ENCODE measurements at regions not wholly inside any gene's neighbourhood (a gene's known extent, or its start where the extent isn't known, plus 50 kb on each side); places are given as distances from the start of the nearest gene placed in this dataset.

GRCh38 chr3:127123533-127123932 is 69.4 kb upstream of the PRR23E start:
- Mint-ChIP-seq H3K36me3 (no peaks in the 10 kb centered on the region), H3K27me3 (ENCODE audit: low read depth in 3 of 3) (peaks cover 1 to 19% (median 7%) of the 10 kb centered on the region in 3 donors), H3K4me3 (no peak overlapping the region), H3K4me1 (no peaks in the 10 kb centered on the region), H3K9me3 (peaks cover 0 to 3% (median 0%) of the 10 kb centered on the region in 7 donors), H3K27ac (no peak overlapping the region)
- Histone ChIP-seq H4K20me1 (ENCODE audit: insufficient read depth, low read length) (no peaks in the 10 kb centered on the region), H3K9me3 (replicated peaks in 1 of 2; ENCODE audit: control insufficient read depth in 1 of 2, insufficient read depth in 1 of 2, low read length in 2 of 2) (no peaks in the 10 kb centered on the region), H3K27ac (ENCODE audit: low read depth in 1 of 2, low read length in 2 of 2) (no peak overlapping the region), H3K4me3 (replicated peaks in 1 of 3; ENCODE audit: low read depth in 2 of 3, low read length in 3 of 3) (no peak overlapping the region), H3K79me2 (ENCODE audit: insufficient read depth, low read length) (no peaks in the 10 kb centered on the region), H3K4me2 (replicated peaks; ENCODE audit: extremely low read depth, low read length, poor library complexity, severe bottlenecking) (no peak overlapping the region), H3K4me1 (ENCODE audit: control insufficient read depth in 1 of 2, insufficient read depth in 2 of 2, low read length in 2 of 2) (no peaks in the 10 kb centered on the region), H3K36me3 (replicated peaks in 1 of 2; ENCODE audit: control insufficient read depth in 1 of 2, insufficient read depth in 2 of 2, low read length in 2 of 2) (no peaks in the 10 kb centered on the region), H2AFZ (ENCODE audit: insufficient read depth, low read depth, low read length, poor library complexity, severe bottlenecking) (no peak overlapping the region), H3K27me3 (ENCODE audit: control insufficient read depth in 2 of 2, insufficient read depth in 2 of 2, low read length in 2 of 2) (no peaks in the 10 kb centered on the region), H3K9ac (ENCODE audit: insufficient read depth, low read length, poor library complexity, severe bottlenecking) (no peak overlapping the region)
- TF ChIP-seq, protein P1, sequence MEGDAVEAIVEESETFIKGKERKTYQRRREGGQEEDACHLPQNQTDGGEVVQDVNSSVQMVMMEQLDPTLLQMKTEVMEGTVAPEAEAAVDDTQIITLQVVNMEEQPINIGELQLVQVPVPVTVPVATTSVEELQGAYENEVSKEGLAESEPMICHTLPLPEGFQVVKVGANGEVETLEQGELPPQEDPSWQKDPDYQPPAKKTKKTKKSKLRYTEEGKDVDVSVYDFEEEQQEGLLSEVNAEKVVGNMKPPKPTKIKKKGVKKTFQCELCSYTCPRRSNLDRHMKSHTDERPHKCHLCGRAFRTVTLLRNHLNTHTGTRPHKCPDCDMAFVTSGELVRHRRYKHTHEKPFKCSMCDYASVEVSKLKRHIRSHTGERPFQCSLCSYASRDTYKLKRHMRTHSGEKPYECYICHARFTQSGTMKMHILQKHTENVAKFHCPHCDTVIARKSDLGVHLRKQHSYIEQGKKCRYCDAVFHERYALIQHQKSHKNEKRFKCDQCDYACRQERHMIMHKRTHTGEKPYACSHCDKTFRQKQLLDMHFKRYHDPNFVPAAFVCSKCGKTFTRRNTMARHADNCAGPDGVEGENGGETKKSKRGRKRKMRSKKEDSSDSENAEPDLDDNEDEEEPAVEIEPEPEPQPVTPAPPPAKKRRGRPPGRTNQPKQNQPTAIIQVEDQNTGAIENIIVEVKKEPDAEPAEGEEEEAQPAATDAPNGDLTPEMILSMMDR (IDR thresholded peaks at IDR 0.05) = no peak
- intact Hi-C loops (cut with micrococcal nuclease) = no loop called here
- 100% methylated on average over 2 of the region's 2 CpGs for WGBS (ENCODE audit: insufficient coverage)
- no peak for DNase-seq

DNA sequence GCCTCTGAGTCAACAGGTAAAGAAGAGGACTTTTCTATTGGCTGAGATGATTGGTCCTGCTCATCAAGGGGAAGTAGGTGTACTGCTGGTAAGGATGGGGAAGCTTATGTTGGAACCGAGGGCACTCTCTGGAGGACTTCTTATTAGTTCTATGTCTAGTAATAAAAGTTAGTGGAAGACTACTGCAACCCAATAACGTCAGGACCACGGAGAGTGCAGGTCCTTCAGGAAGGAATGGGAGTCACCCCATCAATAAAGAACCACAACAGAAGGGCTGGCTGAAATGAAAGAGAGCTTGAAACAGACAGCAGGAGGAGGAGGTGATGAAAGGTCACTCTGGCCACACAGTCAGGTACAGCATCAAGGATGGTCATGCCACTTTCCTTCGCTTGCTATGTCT is 68.8 kb upstream of the PRR23E start:
- H3K36me3 Mint-ChIP-seq = no peaks in the 10 kb centered on the region
- H3K27ac Mint-ChIP-seq = no peak overlapping the region
- WGBS (ENCODE audit: insufficient coverage) = no CpG with 5 or more reads among the region's 4 CpGs
- Histone ChIP-seq H3K9me3 (replicated peaks in 1 of 2; ENCODE audit: control insufficient read depth in 1 of 2, insufficient read depth in 1 of 2, low read length in 2 of 2) (no peaks in the 10 kb centered on the region), H3K27me3 (ENCODE audit: control insufficient read depth in 2 of 2, insufficient read depth in 2 of 2, low read length in 2 of 2) (no peaks in the 10 kb centered on the region), H2AFZ (ENCODE audit: insufficient read depth, low read depth, low read length, poor library complexity, severe bottlenecking) (no peak overlapping the region), H3K4me3 (replicated peaks in 1 of 3; ENCODE audit: low read depth in 2 of 3, low read length in 3 of 3) (no peak overlapping the region), H3K4me2 (replicated peaks; ENCODE audit: extremely low read depth, low read length, poor library complexity, severe bottlenecking) (no peak overlapping the region), H3K36me3 (replicated peaks in 1 of 2; ENCODE audit: control insufficient read depth in 1 of 2, insufficient read depth in 2 of 2, low read length in 2 of 2) (no peaks in the 10 kb centered on the region), H3K4me1 (ENCODE audit: control insufficient read depth in 1 of 2, insufficient read depth in 2 of 2, low read length in 2 of 2) (no peaks in the 10 kb centered on the region), H3K27ac (ENCODE audit: low read depth in 1 of 2, low read length in 2 of 2) (no peak overlapping the region), H4K20me1 (ENCODE audit: insufficient read depth, low read length) (no peaks in the 10 kb centered on the region), H3K79me2 (ENCODE audit: insufficient read depth, low read length) (no peaks in the 10 kb centered on the region), H3K9ac (ENCODE audit: insufficient read depth, low read length, poor library complexity, severe bottlenecking) (no peak overlapping the region)
- TF ChIP-seq, protein P1 (IDR thresholded peaks at IDR 0.05) = no peak
- peaks cover 1 to 17% (median 7%) of the 10 kb centered on the region in 3 donors for H3K27me3 Mint-ChIP-seq (ENCODE audit: low read depth in 3 of 3)
- DNase-seq = no peak
- intact Hi-C loops (cut with micrococcal nuclease) = no loop called here
- peaks cover 0 to 3% (median 0%) of the 10 kb centered on the region in 7 donors for H3K9me3 Mint-ChIP-seq
- no peak overlapping the region for H3K4me3 Mint-ChIP-seq
- no peaks in the 10 kb centered on the region for H3K4me1 Mint-ChIP-seq

Data from CD14-positive monocyte (primary cell).